ENCODE measurements at regions not wholly inside any gene's neighbourhood (a gene's known extent, or its start where the extent isn't known, plus 50 kb on each side); places are given as distances from the start of the nearest gene placed in this dataset.

GRCh38 chr14:87483271-87484260 lies 509.4 kb downstream of the GALC start:
- peak; percentile 7 for DNase-seq (ENCODE audit: low read depth)
- no peak overlapping the region for H3K4me3 ChIP-seq (ENCODE audit: low read depth, low read length)

GRCh38 chr14:87468531-87468930 lies 524.5 kb downstream of the GALC start:
- DNase-seq (ENCODE audit: low read depth): no peak
- H3K4me3 ChIP-seq (ENCODE audit: low read depth, low read length): no peak overlapping the region

- H3K4me3 ChIP-seq (ENCODE audit: low read depth, low read length): no peak overlapping the region
- no peak for DNase-seq (ENCODE audit: low read depth)
Observed at GRCh38 chr14:87467578-87467977, 525.4 kb downstream of the GALC start.

GRCh38 chr14:87465770-87466169 lies 527.2 kb downstream of the GALC start:
- H3K4me3 ChIP-seq (ENCODE audit: low read depth, low read length): no peak overlapping the region
- DNase-seq (ENCODE audit: low read depth): no peak

- no peak overlapping the region for H3K4me3 ChIP-seq (ENCODE audit: low read depth, low read length)
- DNase-seq (ENCODE audit: low read depth): no peak
Observed at GRCh38 chr14:87461704-87462103, 531.3 kb downstream of the GALC start.

GRCh38 chr14:87457720-87458119 lies 535.3 kb downstream of the GALC start:
- H3K4me3 ChIP-seq (ENCODE audit: low read depth, low read length): no peak overlapping the region
- DNase-seq (ENCODE audit: low read depth): no peak

- DNase-seq (ENCODE audit: low read depth): no peak
- H3K4me3 ChIP-seq (ENCODE audit: low read depth, low read length): no peak overlapping the region
Observed at GRCh38 chr14:87450193-87450592, 542.8 kb downstream of the GALC start.

- DNase-seq (ENCODE audit: low read depth): no peak
- no peak overlapping the region for H3K4me3 ChIP-seq (ENCODE audit: low read depth, low read length)
Observed at GRCh38 chr14:87449016-87449415, 544.0 kb downstream of the GALC start.

- DNase-seq (ENCODE audit: low read depth): peak; percentile 26
Observed at GRCh38 chr14:87443787-87444186, 549.2 kb downstream of the GALC start.

GRCh38 chr14:87443039-87443438 lies 549.9 kb downstream of the GALC start:
- DNase-seq (ENCODE audit: low read depth): no peak
- H3K4me3 ChIP-seq (ENCODE audit: low read depth, low read length): no peak overlapping the region

More at GRCh38 chr14:87443787-87444186, 549.2 kb downstream of the GALC start:
- H3K4me3 ChIP-seq (ENCODE audit: low read depth, low read length): no peak overlapping the region

- no peak for DNase-seq (ENCODE audit: low read depth)
- no peak overlapping the region for H3K4me3 ChIP-seq (ENCODE audit: low read depth, low read length)
Observed at GRCh38 chr14:87437158-87437557, 555.8 kb downstream of the GALC start.

- no peak overlapping the region for H3K4me3 ChIP-seq (ENCODE audit: low read depth, low read length)
- DNase-seq (ENCODE audit: low read depth): no peak
Observed at GRCh38 chr14:87434680-87435079, 558.3 kb downstream of the GALC start.

- H3K4me3 ChIP-seq (ENCODE audit: low read depth, low read length): no peak overlapping the region
- DNase-seq (ENCODE audit: low read depth): no peak
Observed at GRCh38 chr14:87434011-87434410, 559.0 kb downstream of the GALC start.

GRCh38 chr14:87432698-87433097 lies 560.3 kb downstream of the GALC start:
- no peak overlapping the region for H3K4me3 ChIP-seq (ENCODE audit: low read depth, low read length)
- no peak for DNase-seq (ENCODE audit: low read depth)

- no peak overlapping the region for H3K4me3 ChIP-seq (ENCODE audit: low read depth, low read length)
- DNase-seq (ENCODE audit: low read depth): peak; percentile 9
Observed at GRCh38 chr14:87430810-87431209, 562.2 kb downstream of the GALC start.

- no peak for DNase-seq (ENCODE audit: low read depth)
- no peak overlapping the region for H3K4me3 ChIP-seq (ENCODE audit: low read depth, low read length)
Observed at GRCh38 chr14:87430214-87430613, 562.8 kb downstream of the GALC start.

- no peak overlapping the region for H3K4me3 ChIP-seq (ENCODE audit: low read depth, low read length)
- no peak for DNase-seq (ENCODE audit: low read depth)
Observed at GRCh38 chr14:87419925-87420324, 573.1 kb downstream of the GALC start.

GRCh38 chr14:87411370-87411769 lies 581.6 kb downstream of the GALC start:
- no peak for DNase-seq (ENCODE audit: low read depth)
- H3K4me3 ChIP-seq (ENCODE audit: low read depth, low read length): no peak overlapping the region

- DNase-seq (ENCODE audit: low read depth): no peak
Observed at GRCh38 chr14:87409393-87409792, 583.6 kb downstream of the GALC start.

GRCh38 chr14:87407344-87407743 lies 585.6 kb downstream of the GALC start:
- no peak for DNase-seq (ENCODE audit: low read depth)
- H3K4me3 ChIP-seq (ENCODE audit: low read depth, low read length): no peak overlapping the region

More at GRCh38 chr14:87409393-87409792, 583.6 kb downstream of the GALC start:
- no peak overlapping the region for H3K4me3 ChIP-seq (ENCODE audit: low read depth, low read length)

- H3K4me3 ChIP-seq (ENCODE audit: low read depth, low read length): no peak overlapping the region
- DNase-seq (ENCODE audit: low read depth): no peak
Observed at GRCh38 chr14:87405563-87405962, 587.4 kb downstream of the GALC start.

Measured in skeletal muscle cell (primary cell).